ENCODE measurements at regions not wholly inside any gene's neighbourhood (a gene's known extent, or its start where the extent isn't known, plus 50 kb on each side); places are given as distances from the start of the nearest gene placed in this dataset.

- DNase-seq (ENCODE audit: low spot score): no peak
Observed at GRCh38 chr18:52045946-52046675, 293.9 kb upstream of the DCC start.

- no peak for DNase-seq (ENCODE audit: low spot score)
Observed at GRCh38 chr18:52046842-52047241, 293.2 kb upstream of the DCC start.

- DNase-seq (ENCODE audit: low spot score): no peak
Observed at GRCh38 chr18:52054324-52054723, 285.7 kb upstream of the DCC start.

GRCh38 chr18:52060607-52061304, 279.2 kb upstream of the DCC start:
- DNase-seq (ENCODE audit: low spot score): no peak

- no peak for DNase-seq (ENCODE audit: low spot score)
Observed at GRCh38 chr18:52063923-52064322, 276.1 kb upstream of the DCC start.

GRCh38 chr18:52069201-52069600, 270.8 kb upstream of the DCC start:
- DNase-seq (ENCODE audit: low spot score): no peak

GRCh38 chr18:52070291-52070756, 269.7 kb upstream of the DCC start:
- no peak for DNase-seq (ENCODE audit: low spot score)

GRCh38 chr18:52077251-52077983, 262.6 kb upstream of the DCC start:
- no peak for DNase-seq (ENCODE audit: low spot score)

GRCh38 chr18:52082246-52082645, 257.8 kb upstream of the DCC start:
- no peak for DNase-seq (ENCODE audit: low spot score)

- no peak for DNase-seq (ENCODE audit: low spot score)
Observed at GRCh38 chr18:52087140-52087539, 252.9 kb upstream of the DCC start.

GRCh38 chr18:52090005-52090404, 250.0 kb upstream of the DCC start:
- DNase-seq (ENCODE audit: low spot score): no peak

GRCh38 chr18:52093171-52093570, 246.8 kb upstream of the DCC start:
- no peak for DNase-seq (ENCODE audit: low spot score)

- no peak for DNase-seq (ENCODE audit: low spot score)
Observed at GRCh38 chr18:52118684-52119083, 221.3 kb upstream of the DCC start.

GRCh38 chr18:52130624-52131301, 209.2 kb upstream of the DCC start:
- no peak for DNase-seq (ENCODE audit: low spot score)

GRCh38 chr18:52131845-52132244, 208.2 kb upstream of the DCC start:
- DNase-seq (ENCODE audit: low spot score): no peak

- DNase-seq (ENCODE audit: low spot score): no peak
Observed at GRCh38 chr18:52136532-52136931, 203.5 kb upstream of the DCC start.

- no peak for DNase-seq (ENCODE audit: low spot score)
Observed at GRCh38 chr18:52140986-52141385, 199.0 kb upstream of the DCC start.

GRCh38 chr18:52150050-52150449, 189.9 kb upstream of the DCC start:
- DNase-seq (ENCODE audit: low spot score): no peak

GRCh38 chr18:52152036-52152435, 188.0 kb upstream of the DCC start:
- DNase-seq (ENCODE audit: low spot score): no peak

GRCh38 chr18:52156166-52156565, 183.8 kb upstream of the DCC start:
- no peak for DNase-seq (ENCODE audit: low spot score)

- DNase-seq (ENCODE audit: low spot score): no peak
Observed at GRCh38 chr18:52160636-52161035, 179.4 kb upstream of the DCC start.

- DNase-seq (ENCODE audit: low spot score): no peak
Observed at GRCh38 chr18:52163478-52163877, 176.5 kb upstream of the DCC start.

Measured in umbilical cord (tissue), 1 donor.